Hepatocyte (in vitro differentiated cells): ENCODE measurements at regions not wholly inside any gene's neighbourhood (a gene's known extent, or its start where the extent isn't known, plus 50 kb on each side); places are given as distances from the start of the nearest gene placed in this dataset.
"Not testable (repeated sequence)": the region's sequence is repeated elsewhere in the genome, so short reads cannot be mapped to it uniquely, and the experiment has no call there.

Experiments used
- EZH2 ChIP-seq: fragments of 200-600 bp; sonication (generic); IDR thresholded peaks from 2 replicates; pipeline ENCODE4 v1.6.1; 2016; ENCODE audit warnings: antibody characterized with exemption, mild to moderate bottlenecking, borderline replicate concordance
- TF ChIP-seq, protein P1 (sequence below): fragments of 200-600 bp; sonication (generic); IDR thresholded peaks from 2 replicates; pipeline ENCODE4 v1.5.1; 2016; ENCODE audit warnings: antibody characterized with exemption, mild to moderate bottlenecking; ENCODE audit not compliant: poor library complexity

DNA sequence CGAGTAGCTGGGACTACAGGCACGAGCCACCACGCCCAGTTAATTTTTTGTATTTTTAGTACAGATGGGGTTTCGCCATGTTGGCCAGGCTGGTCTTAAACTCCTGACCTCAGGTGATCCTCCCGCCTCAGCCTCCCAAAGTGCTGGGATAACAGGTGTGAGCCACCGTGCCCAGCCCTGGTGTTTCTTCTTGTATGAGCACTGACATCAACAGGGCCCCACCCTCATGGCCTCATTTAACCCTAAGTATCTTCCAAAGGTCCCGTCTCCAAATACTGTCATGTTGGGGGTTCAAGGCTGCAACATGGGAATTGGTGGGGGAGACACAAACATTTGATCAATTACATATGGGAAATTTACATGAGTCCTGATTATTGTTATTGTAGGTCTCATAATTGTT, 122.9 kb upstream of the DOK5 start:
- TF ChIP-seq EZH2: not testable (repeated sequence)
- TF ChIP-seq, protein P1, sequence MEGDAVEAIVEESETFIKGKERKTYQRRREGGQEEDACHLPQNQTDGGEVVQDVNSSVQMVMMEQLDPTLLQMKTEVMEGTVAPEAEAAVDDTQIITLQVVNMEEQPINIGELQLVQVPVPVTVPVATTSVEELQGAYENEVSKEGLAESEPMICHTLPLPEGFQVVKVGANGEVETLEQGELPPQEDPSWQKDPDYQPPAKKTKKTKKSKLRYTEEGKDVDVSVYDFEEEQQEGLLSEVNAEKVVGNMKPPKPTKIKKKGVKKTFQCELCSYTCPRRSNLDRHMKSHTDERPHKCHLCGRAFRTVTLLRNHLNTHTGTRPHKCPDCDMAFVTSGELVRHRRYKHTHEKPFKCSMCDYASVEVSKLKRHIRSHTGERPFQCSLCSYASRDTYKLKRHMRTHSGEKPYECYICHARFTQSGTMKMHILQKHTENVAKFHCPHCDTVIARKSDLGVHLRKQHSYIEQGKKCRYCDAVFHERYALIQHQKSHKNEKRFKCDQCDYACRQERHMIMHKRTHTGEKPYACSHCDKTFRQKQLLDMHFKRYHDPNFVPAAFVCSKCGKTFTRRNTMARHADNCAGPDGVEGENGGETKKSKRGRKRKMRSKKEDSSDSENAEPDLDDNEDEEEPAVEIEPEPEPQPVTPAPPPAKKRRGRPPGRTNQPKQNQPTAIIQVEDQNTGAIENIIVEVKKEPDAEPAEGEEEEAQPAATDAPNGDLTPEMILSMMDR: not testable (repeated sequence)
